Hepatocyte (in vitro differentiated cells): ENCODE measurements at regions not wholly inside any gene's neighbourhood (a gene's known extent, or its start where the extent isn't known, plus 50 kb on each side); places are given as distances from the start of the nearest gene placed in this dataset.

ENCODE experiments used
- EZH2 ChIP-seq: fragments of 200-600 bp; sonication (generic); IDR thresholded peaks from 2 replicates; pipeline ENCODE4 v1.6.1; 2016; ENCODE audit warnings: antibody characterized with exemption, mild to moderate bottlenecking, borderline replicate concordance
- TF ChIP-seq, protein P1 (sequence below): fragments of 200-600 bp; sonication (generic); IDR thresholded peaks from 2 replicates; pipeline ENCODE4 v1.5.1; 2016; ENCODE audit warnings: antibody characterized with exemption, mild to moderate bottlenecking; ENCODE audit not compliant: poor library complexity

GRCh38 chr12:92481066-92481465 is 221.7 kb upstream of the PLEKHG7 start:
- TF ChIP-seq, protein P1, sequence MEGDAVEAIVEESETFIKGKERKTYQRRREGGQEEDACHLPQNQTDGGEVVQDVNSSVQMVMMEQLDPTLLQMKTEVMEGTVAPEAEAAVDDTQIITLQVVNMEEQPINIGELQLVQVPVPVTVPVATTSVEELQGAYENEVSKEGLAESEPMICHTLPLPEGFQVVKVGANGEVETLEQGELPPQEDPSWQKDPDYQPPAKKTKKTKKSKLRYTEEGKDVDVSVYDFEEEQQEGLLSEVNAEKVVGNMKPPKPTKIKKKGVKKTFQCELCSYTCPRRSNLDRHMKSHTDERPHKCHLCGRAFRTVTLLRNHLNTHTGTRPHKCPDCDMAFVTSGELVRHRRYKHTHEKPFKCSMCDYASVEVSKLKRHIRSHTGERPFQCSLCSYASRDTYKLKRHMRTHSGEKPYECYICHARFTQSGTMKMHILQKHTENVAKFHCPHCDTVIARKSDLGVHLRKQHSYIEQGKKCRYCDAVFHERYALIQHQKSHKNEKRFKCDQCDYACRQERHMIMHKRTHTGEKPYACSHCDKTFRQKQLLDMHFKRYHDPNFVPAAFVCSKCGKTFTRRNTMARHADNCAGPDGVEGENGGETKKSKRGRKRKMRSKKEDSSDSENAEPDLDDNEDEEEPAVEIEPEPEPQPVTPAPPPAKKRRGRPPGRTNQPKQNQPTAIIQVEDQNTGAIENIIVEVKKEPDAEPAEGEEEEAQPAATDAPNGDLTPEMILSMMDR: no peak
- TF ChIP-seq EZH2: no peak
